ENCODE measurements at regions not wholly inside any gene's neighbourhood (a gene's known extent, or its start where the extent isn't known, plus 50 kb on each side); places are given as distances from the start of the nearest gene placed in this dataset.
"Not testable (repeated sequence)": the region's sequence is repeated elsewhere in the genome, so short reads cannot be mapped to it uniquely, and the experiment has no call there.

- no peak for DNase-seq
- no peak for TF ChIP-seq GATA1 (IDR thresholded peaks at IDR 0.05; ENCODE audit: low read depth, low read length)
- TF ChIP-seq POLR2A (IDR thresholded peaks at IDR 0.05; ENCODE audit: low read length): no peak
Measured at GRCh38 chr12:75764091-75764841, 252.9 kb upstream of the KRR1 start.

GRCh38 chr12:75760573-75761294 is 249.3 kb upstream of the KRR1 start:
- no peak for TF ChIP-seq POLR2A (IDR thresholded peaks at IDR 0.05; ENCODE audit: low read length)
- TF ChIP-seq GATA1 (IDR thresholded peaks at IDR 0.05; ENCODE audit: low read depth, low read length): no peak
- no peak for DNase-seq

- TF ChIP-seq GATA1 (IDR thresholded peaks at IDR 0.05; ENCODE audit: low read depth, low read length) (no peak), POLR2A (IDR thresholded peaks at IDR 0.05; ENCODE audit: low read length) (no peak)
- DNase-seq: no peak
Measured at GRCh38 chr12:75759842-75760572, 248.6 kb upstream of the KRR1 start.

DNA sequence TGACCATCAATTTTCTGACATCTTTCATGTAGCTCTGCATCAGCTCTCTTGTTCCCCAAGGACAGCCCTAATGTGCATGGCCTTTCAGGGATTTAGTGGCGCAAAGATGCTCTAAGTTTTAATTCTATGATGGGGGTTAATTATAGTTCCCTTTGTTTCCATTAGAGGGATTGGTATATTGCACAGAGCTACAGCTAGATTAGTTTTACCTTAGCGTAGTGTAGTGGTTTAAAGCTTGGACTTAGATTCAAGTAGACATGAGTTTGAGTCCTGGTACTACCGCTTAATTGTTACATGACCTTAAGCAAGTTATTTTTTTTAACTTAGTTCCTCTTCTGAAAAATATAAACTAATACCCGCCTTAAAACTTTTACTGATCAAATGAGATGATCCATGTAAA is 247.8 kb upstream of the KRR1 start:
- DNase-seq: no peak
- no peak for TF ChIP-seq GATA1 (IDR thresholded peaks at IDR 0.05; ENCODE audit: low read depth, low read length)
- TF ChIP-seq POLR2A (IDR thresholded peaks at IDR 0.05; ENCODE audit: low read length): no peak

- TF ChIP-seq POLR2A (IDR thresholded peaks at IDR 0.05; ENCODE audit: low read length) (no peak), GATA1 (IDR thresholded peaks at IDR 0.05; ENCODE audit: low read depth, low read length) (no peak)
- DNase-seq: no peak
Measured at GRCh38 chr12:75756771-75757170, 245.4 kb upstream of the KRR1 start.

DNA sequence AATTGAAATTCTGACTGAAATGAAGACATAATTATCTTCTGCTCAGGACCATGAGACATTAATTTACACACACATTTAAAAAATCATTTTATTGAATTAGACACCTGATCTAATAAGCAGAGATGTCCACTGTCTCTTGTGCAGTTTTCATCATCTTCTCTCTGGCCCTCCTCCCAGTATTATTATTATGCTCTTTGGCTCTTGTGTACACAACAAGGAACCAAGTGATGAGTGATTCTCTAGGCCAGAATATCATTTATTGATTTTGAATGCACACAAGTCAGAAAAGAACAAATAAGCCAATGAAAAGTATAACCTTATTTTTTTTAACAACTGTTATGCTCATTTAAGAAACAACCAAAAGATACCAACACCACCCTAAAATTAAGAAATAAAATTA is 244.7 kb upstream of the KRR1 start:
- DNase-seq: no peak
- TF ChIP-seq GATA1 (IDR thresholded peaks at IDR 0.05; ENCODE audit: low read depth, low read length): no peak
- no peak for TF ChIP-seq POLR2A (IDR thresholded peaks at IDR 0.05; ENCODE audit: low read length)

DNA sequence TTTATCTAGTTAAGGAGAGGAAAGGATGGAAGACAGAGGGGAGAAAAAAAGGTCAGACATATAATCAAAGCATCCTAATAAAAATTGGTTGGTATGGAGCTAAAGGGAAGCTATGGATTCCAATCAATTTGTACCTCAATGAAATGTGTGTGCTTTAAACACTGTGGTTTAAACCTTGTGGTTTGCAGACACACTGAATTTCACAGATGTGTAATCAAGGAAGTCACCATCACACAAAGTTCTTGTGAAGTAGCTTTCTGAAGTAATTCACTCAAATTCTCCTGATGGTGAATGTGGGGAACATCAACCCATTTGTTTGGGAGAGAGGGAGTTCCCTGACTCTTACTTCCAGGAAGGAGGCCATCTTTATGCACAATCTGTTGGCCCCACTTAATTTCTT is 243.3 kb upstream of the KRR1 start:
- no peak for DNase-seq
- TF ChIP-seq POLR2A (IDR thresholded peaks at IDR 0.05; ENCODE audit: low read length) (no peak), GATA1 (IDR thresholded peaks at IDR 0.05; ENCODE audit: low read depth, low read length) (no peak)

- no peak for DNase-seq
- TF ChIP-seq GATA1 (IDR thresholded peaks at IDR 0.05; ENCODE audit: low read depth, low read length) (no peak), POLR2A (IDR thresholded peaks at IDR 0.05; ENCODE audit: low read length) (no peak)
Measured at GRCh38 chr12:75754141-75754540, 242.7 kb upstream of the KRR1 start.

DNA sequence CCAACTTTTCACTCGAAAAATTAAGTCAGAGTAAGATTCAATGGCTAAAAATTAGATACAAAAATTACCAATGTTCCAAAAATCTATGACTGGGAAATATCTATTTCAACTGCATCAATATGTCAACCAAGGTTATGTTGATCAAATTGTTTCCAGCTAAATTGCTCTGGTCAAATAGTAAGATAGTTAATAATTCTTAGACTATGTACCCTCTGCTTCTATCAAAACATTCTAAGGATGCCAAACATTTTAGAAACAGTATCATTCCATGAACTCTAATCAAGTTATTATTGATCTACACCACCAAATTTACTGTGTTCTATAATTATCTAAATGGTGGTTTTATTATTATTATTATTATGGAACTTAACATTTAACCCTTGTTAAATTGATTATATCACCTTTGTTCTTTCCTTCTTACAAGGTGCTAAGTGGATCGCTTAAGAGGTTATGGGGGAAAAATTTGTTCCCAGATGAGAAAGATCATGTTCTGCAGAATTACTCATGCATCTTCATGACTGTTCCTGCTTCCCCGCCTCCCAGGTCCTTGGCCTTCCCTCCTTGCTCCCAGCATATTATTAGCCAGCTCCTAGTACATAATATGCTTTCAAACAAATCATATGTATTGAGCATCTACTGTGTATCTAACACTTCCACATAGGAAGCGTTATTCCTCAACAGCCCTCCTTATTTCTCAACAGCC is 240.5 kb upstream of the KRR1 start:
- no peak for DNase-seq
- TF ChIP-seq POLR2A (IDR thresholded peaks at IDR 0.05; ENCODE audit: low read length) (no peak), GATA1 (IDR thresholded peaks at IDR 0.05; ENCODE audit: low read depth, low read length) (no peak)

GRCh38 chr12:75750716-75751306 is 239.4 kb upstream of the KRR1 start:
- TF ChIP-seq POLR2A (IDR thresholded peaks at IDR 0.05; ENCODE audit: low read length) (no peak), GATA1 (IDR thresholded peaks at IDR 0.05; ENCODE audit: low read depth, low read length) (no peak)
- DNase-seq: no peak

DNA sequence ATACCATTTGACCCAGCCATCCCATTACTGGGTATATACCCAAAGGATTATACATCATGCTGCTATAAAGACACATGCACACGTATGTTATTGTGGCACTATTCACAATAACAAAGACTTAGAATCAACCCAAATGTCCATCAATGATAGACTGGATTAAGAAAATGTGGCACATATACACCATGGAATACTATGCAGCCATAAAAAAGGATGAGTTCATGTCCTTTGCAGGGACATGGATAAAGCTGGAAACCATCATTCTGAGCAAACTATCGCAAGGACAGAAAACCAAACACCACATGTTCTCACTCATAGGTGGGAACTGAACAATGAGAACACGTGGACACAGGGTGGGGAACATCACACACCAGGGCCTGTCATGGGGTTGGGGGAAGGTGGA is 237.6 kb upstream of the KRR1 start:
- not testable (repeated sequence) for DNase-seq

- DNase-seq: no peak
- no peak for TF ChIP-seq POLR2A (IDR thresholded peaks at IDR 0.05; ENCODE audit: low read length)
- TF ChIP-seq GATA1 (IDR thresholded peaks at IDR 0.05; ENCODE audit: low read depth, low read length): no peak
Measured at GRCh38 chr12:75748136-75748535, 236.7 kb upstream of the KRR1 start.

- TF ChIP-seq POLR2A (IDR thresholded peaks at IDR 0.05; ENCODE audit: low read length) (no peak), GATA1 (IDR thresholded peaks at IDR 0.05; ENCODE audit: low read depth, low read length) (no peak)
- DNase-seq: no peak
Measured at GRCh38 chr12:75747572-75748021, 236.2 kb upstream of the KRR1 start.
